HG02759 (cell line): ENCODE measurements at regions not wholly inside any gene's neighbourhood (a gene's known extent, or its start where the extent isn't known, plus 50 kb on each side); places are given as distances from the start of the nearest gene placed in this dataset.
A peak's percentile ranks its signal among the peaks of the same experiment; 100 is the strongest.

Experiments
- ATAC-seq: cut with Tn5 transposase; IDR thresholded peaks from one replicate; pipeline ENCODE4 v1.9.1; 2021; ENCODE audit warnings: mild to moderate bottlenecking, moderate library complexity; ENCODE audit not compliant: unreplicated experiment

- no peak for ATAC-seq
Measured at GRCh38 chr13:24006520-24007248, 109.4 kb upstream of the C1QTNF9B start.

GRCh38 chr13:24007979-24008620 lies 110.8 kb upstream of the C1QTNF9B start:
- ATAC-seq = no peak

- no peak for ATAC-seq
Measured at GRCh38 chr13:24008679-24009078, 111.4 kb upstream of the C1QTNF9B start.

GRCh38 chr13:24011266-24011665 lies 114.0 kb upstream of the C1QTNF9B start:
- no peak for ATAC-seq

GRCh38 chr13:24012648-24013047 lies 115.3 kb upstream of the C1QTNF9B start:
- no peak for ATAC-seq

GRCh38 chr13:24013189-24013588 lies 115.9 kb upstream of the C1QTNF9B start:
- no peak for ATAC-seq

- ATAC-seq = no peak
Measured at GRCh38 chr13:24016046-24016445, 118.7 kb upstream of the C1QTNF9B start.

- no peak for ATAC-seq
Measured at GRCh38 chr13:24022568-24022967, 125.3 kb upstream of the C1QTNF9B start.

- no peak for ATAC-seq
Measured at GRCh38 chr13:24023073-24023472, 125.8 kb upstream of the C1QTNF9B start.

- no peak for ATAC-seq
Measured at GRCh38 chr13:24027494-24027893, 130.2 kb upstream of the C1QTNF9B start.

GRCh38 chr13:24032252-24032651 lies 128.3 kb upstream of the SPATA13 start:
- no peak for ATAC-seq

- no peak for ATAC-seq
Measured at GRCh38 chr13:24032674-24033073, 127.8 kb upstream of the SPATA13 start.

GRCh38 chr13:24033527-24034302 lies 126.8 kb upstream of the SPATA13 start:
- ATAC-seq = no peak

GRCh38 chr13:24035411-24035810 lies 125.1 kb upstream of the SPATA13 start:
- no peak for ATAC-seq

- ATAC-seq = no peak
Measured at GRCh38 chr13:24036115-24036514, 124.4 kb upstream of the SPATA13 start.

GRCh38 chr13:24038405-24038804 lies 122.1 kb upstream of the SPATA13 start:
- no peak for ATAC-seq

GRCh38 chr13:24038841-24039330 lies 121.6 kb upstream of the SPATA13 start:
- no peak for ATAC-seq

- ATAC-seq = peak; percentile 90
Measured at GRCh38 chr13:24039621-24040475, 120.7 kb upstream of the SPATA13 start.

- no peak for ATAC-seq
Measured at GRCh38 chr13:24040835-24041234, 119.7 kb upstream of the SPATA13 start.

- ATAC-seq = no peak
Measured at GRCh38 chr13:24041651-24042225, 118.8 kb upstream of the SPATA13 start.
